Peyer's patch (tissue), 4 donors: ENCODE measurements at regions not wholly inside any gene's neighbourhood (a gene's known extent, or its start where the extent isn't known, plus 50 kb on each side); places are given as distances from the start of the nearest gene placed in this dataset.

Experiments
- CTCF ChIP-seq, 6 experiments: fragments of 450-650 bp in 4 of 6; fragments of 200-600 bp in 2 of 6; sonication (generic) in 1 of 6; IDR thresholded peaks; one replicate each; pipeline ENCODE4 v1.5.1; 2017 to 2019; ENCODE audit warnings: antibody characterized with exemption in 6 of 6, mild to moderate bottlenecking in 3 of 6, moderate library complexity in 1 of 6
- POLR2A ChIP-seq, 2 donors: fragments of 450-650 bp; IDR thresholded peaks; one replicate each; pipeline ENCODE4 v1.5.1; 2017; ENCODE audit warnings: antibody characterized with exemption in 2 of 2, mild to moderate bottlenecking in 2 of 2, moderate library complexity in 2 of 2

GRCh38 chr18:70457788-70458187 is 168.9 kb downstream of the SOCS6 start:
- TF ChIP-seq CTCF (IDR thresholded peaks at IDR 0.05) (no peak), POLR2A (IDR thresholded peaks at IDR 0.05) (no peak)
